Heart right ventricle (tissue), 16 donors: ENCODE measurements at regions not wholly inside any gene's neighbourhood (a gene's known extent, or its start where the extent isn't known, plus 50 kb on each side); places are given as distances from the start of the nearest gene placed in this dataset.

ENCODE experiments used
- ATAC-seq, 8 donors: fragments of 200-7000 bp; cut with Tn5 transposase; one replicate each; pipeline ENCODE4 v1.9.1; 2020; ENCODE audit warnings: mild to moderate bottlenecking in 8 of 8, moderate library complexity in 8 of 8, moderate number of reproducible peaks in 1 of 8
- DNase-seq, 2 donors: peaks; one replicate each; pipeline ENCODE4 v3.0.0-alpha.2; 2020
- H3K27ac ChIP-seq, 10 donors: fragments of 200-600 bp; sonication (generic) in 2 of 10; one replicate each; pipeline versions ENCODE4 v1.5.0 to v1.8.0; 2020 to 2022; ENCODE audit warnings: mild to moderate bottlenecking in 3 of 10
- H3K27me3 ChIP-seq, 7 donors: fragments of 200-600 bp; one replicate each; pipeline ENCODE4 v1.8.0; 2021 to 2022; ENCODE audit warnings: mild to moderate bottlenecking in 2 of 7
- H3K36me3 ChIP-seq, 9 donors: fragments of 200-600 bp; sonication (generic) in 1 of 9; one replicate each; pipeline versions ENCODE4 v1.5.0 to v1.8.0; 2020 to 2022; ENCODE audit warnings: mild to moderate bottlenecking in 2 of 9
- H3K4me1 ChIP-seq, 9 donors: fragments of 200-600 bp; sonication (generic) in 1 of 9; one replicate each; pipeline versions ENCODE4 v1.5.0 to v1.8.0; 2020 to 2022; ENCODE audit warnings: mild to moderate bottlenecking in 4 of 9
- H3K4me3 ChIP-seq, 10 donors: fragments of 200-600 bp; sonication (generic) in 2 of 10; one replicate each; pipeline versions ENCODE4 v1.5.0 to v1.8.0; 2020 to 2022; ENCODE audit warnings: mild to moderate bottlenecking in 7 of 10, moderate library complexity in 2 of 10
- H3K9me3 ChIP-seq, 11 donors: fragments of 200-600 bp in 10 of 11; sonication (generic) in 2 of 11; one replicate each; pipeline versions ENCODE4 v1.5.0 to v1.8.0; 2013 to 2022; ENCODE audit warnings: mild to moderate bottlenecking in 2 of 11, control low read depth in 1 of 11, moderate library complexity in 1 of 11
- CTCF ChIP-seq, 9 donors: fragments of 200-600 bp; sonication (generic) in 2 of 9; IDR thresholded peaks; one replicate each; pipeline versions ENCODE4 v1.5.0 to v1.8.0; 2021 to 2022; ENCODE audit warnings: antibody characterized with exemption in 9 of 9, mild to moderate bottlenecking in 5 of 9, moderate library complexity in 1 of 9
- WGBS, 2 donors: extraction: QIAGEN DNeasy Blood & Tissue Kit; methylation state at CpG; one replicate each; pipeline ENCODE4 v1.1.7; 2013; ENCODE audit warnings: inconsistent platforms in 1 of 2; 5-methylcytosine and 5-hydroxymethylcytosine counted together
- intact Hi-C, 10 donors: fragments of 100-400 bp; cut with DNase I; formaldehyde crosslinking; loops; one replicate each; pipeline versions ENCODE4 v1.11.1 to v1.14.2; 2022
- donor health status: Arrhythmogenic right ventricular cardiomyopathy.
- donor health status: ischemic (EF 13 %, LVEDD 7.1; RV severe dilation, severe dysfunction).
- donor health status: healthy with polysubstance abuse.
- donor health status: DM: no; HTN: yes; CAD: no.
- donor health status: DM: no; HTN: no; CAD: no.
- donor health status: ischemic (EF 25% LVEDD 6.9; RV normal size, moderate dysfunction).
- donor health status: ischemic (EF 25% LVEDD 5.7; RV mildly dilated, moderate dysfunction).
- donor health status: healthy.
- donor health status: DM: yes; HTN: yes; CAD: no.
- donor health status: Ischemic cardiomyopathy.
- donor health status: ischemic (EF 35%, LVEDD 5.7; RV mildly dilated, moderate dysfunction).
- donor health status: nonischemic (EF 11% LVEDD 7.7; RV severe dilation, severe dysfunction).
- donor health status: DM: yes; HTN: yes; CAD: no.
- donor health status: PGD.
- donor health status: ischemic (EF 29% LVEDD 5.4; RV normal size, mild dysfunction).
- donor health status: nonischemic (EF 23%, LVEDD 6.1; RV moderate dilation, normal function).

GRCh38 chr13:79811170-79811569 lies 330.2 kb downstream of the NDFIP2 start:
- H3K4me3 ChIP-seq, result no peak overlapping the region
- H3K27me3 ChIP-seq, result no peaks in the 10 kb centered on the region
- intact Hi-C loops, result no loop called here
- no peak overlapping the region for H3K27ac ChIP-seq
- H3K4me1 ChIP-seq, result peaks cover 0 to 12% (median 0%) of the 10 kb centered on the region in 9 donors
- WGBS, 2 donors, result 37 to 40% methylated on average over 2 of the region's 2 CpGs
- TF ChIP-seq CTCF (IDR thresholded peaks at IDR 0.05), result no peak
- ATAC-seq, result no peak
- H3K9me3 ChIP-seq, result peaks cover 0 to 3% (median 0%) of the 10 kb centered on the region in 11 donors
- DNase-seq, result no peak
- H3K36me3 ChIP-seq, result no peaks in the 10 kb centered on the region

GRCh38 chr13:79810669-79811068 lies 329.7 kb downstream of the NDFIP2 start:
- intact Hi-C loops, result no loop called here
- Histone ChIP-seq H3K27me3 (no peaks in the 10 kb centered on the region), H3K36me3 (no peaks in the 10 kb centered on the region), H3K27ac (no peak overlapping the region), H3K9me3 (no peaks in the 10 kb centered on the region), H3K4me1 (peaks cover 0 to 12% (median 0%) of the 10 kb centered on the region in 9 donors), H3K4me3 (no peak overlapping the region)
- 16 to 24% methylated on average over 4 of the region's 4 CpGs for WGBS, 2 donors
- ATAC-seq (no peak), DNase-seq (no peak)
- no peak for TF ChIP-seq CTCF (IDR thresholded peaks at IDR 0.05)

GRCh38 chr13:79810018-79810417 lies 329.1 kb downstream of the NDFIP2 start:
- Histone ChIP-seq H3K27me3 (no peaks in the 10 kb centered on the region), H3K27ac (no peak overlapping the region), H3K9me3 (no peaks in the 10 kb centered on the region), H3K4me1 (peaks cover 0 to 12% (median 0%) of the 10 kb centered on the region in 9 donors), H3K4me3 (no peak overlapping the region), H3K36me3 (no peaks in the 10 kb centered on the region)
- ATAC-seq, result no peak
- intact Hi-C loops, result no loop called here
- DNase-seq, result no peak
- no peak for TF ChIP-seq CTCF (IDR thresholded peaks at IDR 0.05)
- 93 to 94% methylated on average over 5 of the region's 5 CpGs for WGBS, 2 donors

GRCh38 chr13:79808475-79808874 lies 327.5 kb downstream of the NDFIP2 start:
- H3K4me1 ChIP-seq, result peaks cover 0 to 18% (median 0%) of the 10 kb centered on the region in 9 donors
- no peak overlapping the region for H3K27ac ChIP-seq
- WGBS, 2 donors, result 80 to 94% methylated on average over 3 of the region's 3 CpGs
- no peak overlapping the region for H3K4me3 ChIP-seq
- ATAC-seq, result no peak
- no peaks in the 10 kb centered on the region for H3K27me3 ChIP-seq
- no peaks in the 10 kb centered on the region for H3K9me3 ChIP-seq
- intact Hi-C loops, result no loop called here
- no peaks in the 10 kb centered on the region for H3K36me3 ChIP-seq
- TF ChIP-seq CTCF (IDR thresholded peaks at IDR 0.05), result no peak
- no peak for DNase-seq
